ENCODE measurements at regions not wholly inside any gene's neighbourhood (a gene's known extent, or its start where the extent isn't known, plus 50 kb on each side); places are given as distances from the start of the nearest gene placed in this dataset.

DNA sequence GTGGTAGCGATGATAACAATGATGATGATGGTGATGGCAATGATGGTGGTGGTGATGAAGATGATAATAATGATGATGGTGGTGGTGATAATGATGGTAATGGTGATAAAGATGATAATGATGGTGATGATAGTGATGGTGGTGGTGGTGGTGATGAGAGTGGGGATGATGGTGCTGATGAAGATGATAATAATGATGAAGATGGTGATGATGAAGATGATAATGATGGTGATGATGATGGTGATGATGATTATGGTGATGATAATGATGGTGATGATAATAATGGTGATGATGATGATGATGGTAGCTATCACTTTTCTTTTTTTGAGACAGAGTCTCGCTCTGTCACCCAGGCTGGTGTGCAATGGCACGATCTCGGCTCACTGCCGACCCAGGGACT, 144.5 kb upstream of the PCBD1 start:
- DNase-seq (ENCODE audit: low spot score) = no peak
- TF ChIP-seq, protein P1, sequence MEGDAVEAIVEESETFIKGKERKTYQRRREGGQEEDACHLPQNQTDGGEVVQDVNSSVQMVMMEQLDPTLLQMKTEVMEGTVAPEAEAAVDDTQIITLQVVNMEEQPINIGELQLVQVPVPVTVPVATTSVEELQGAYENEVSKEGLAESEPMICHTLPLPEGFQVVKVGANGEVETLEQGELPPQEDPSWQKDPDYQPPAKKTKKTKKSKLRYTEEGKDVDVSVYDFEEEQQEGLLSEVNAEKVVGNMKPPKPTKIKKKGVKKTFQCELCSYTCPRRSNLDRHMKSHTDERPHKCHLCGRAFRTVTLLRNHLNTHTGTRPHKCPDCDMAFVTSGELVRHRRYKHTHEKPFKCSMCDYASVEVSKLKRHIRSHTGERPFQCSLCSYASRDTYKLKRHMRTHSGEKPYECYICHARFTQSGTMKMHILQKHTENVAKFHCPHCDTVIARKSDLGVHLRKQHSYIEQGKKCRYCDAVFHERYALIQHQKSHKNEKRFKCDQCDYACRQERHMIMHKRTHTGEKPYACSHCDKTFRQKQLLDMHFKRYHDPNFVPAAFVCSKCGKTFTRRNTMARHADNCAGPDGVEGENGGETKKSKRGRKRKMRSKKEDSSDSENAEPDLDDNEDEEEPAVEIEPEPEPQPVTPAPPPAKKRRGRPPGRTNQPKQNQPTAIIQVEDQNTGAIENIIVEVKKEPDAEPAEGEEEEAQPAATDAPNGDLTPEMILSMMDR (IDR thresholded peaks at IDR 0.05; ENCODE audit: extremely low read depth, insufficient read depth, missing control alignments) = no peak
- in situ Hi-C loops (cut with MboI; ENCODE audit: low pct_unique_long_range_greater_than_20kb, low sequenced_read_pairs, unreplicated experiment) = no loop called here

DNA sequence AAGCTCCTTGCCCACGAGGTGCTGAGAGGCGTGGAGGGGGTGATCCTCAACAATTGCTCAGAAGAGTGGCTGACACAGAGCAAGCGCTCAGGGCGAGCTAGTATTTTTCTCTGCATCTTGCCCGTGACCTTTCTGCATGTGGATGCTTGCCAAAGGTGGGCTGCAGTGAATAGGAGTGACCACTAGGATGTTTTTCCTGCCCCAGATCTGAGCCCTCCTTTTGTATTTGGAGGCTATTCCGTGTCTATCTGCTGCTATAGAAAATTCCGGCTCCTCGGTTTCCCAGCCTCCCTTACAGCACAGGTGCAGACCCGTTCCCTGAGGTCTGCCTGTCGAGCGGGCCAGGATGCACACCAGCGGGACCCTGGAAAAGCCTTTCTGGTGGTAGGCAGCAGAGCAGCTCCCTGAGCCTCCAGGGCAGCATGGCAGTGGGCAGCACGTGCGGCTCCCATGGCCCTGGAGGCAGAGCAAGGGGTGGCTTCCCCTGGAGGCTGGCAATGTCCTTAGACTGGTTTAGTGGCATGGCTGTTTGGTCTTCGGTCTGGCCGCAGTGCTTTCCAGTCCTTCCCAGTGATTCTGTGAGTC, 145.1 kb upstream of the PCBD1 start:
- TF ChIP-seq, protein P1 (IDR thresholded peaks at IDR 0.05; ENCODE audit: extremely low read depth, insufficient read depth, missing control alignments) = no peak
- in situ Hi-C loops (cut with MboI; ENCODE audit: low pct_unique_long_range_greater_than_20kb, low sequenced_read_pairs, unreplicated experiment) = no loop called here
- DNase-seq (ENCODE audit: low spot score) = no peak

DNA sequence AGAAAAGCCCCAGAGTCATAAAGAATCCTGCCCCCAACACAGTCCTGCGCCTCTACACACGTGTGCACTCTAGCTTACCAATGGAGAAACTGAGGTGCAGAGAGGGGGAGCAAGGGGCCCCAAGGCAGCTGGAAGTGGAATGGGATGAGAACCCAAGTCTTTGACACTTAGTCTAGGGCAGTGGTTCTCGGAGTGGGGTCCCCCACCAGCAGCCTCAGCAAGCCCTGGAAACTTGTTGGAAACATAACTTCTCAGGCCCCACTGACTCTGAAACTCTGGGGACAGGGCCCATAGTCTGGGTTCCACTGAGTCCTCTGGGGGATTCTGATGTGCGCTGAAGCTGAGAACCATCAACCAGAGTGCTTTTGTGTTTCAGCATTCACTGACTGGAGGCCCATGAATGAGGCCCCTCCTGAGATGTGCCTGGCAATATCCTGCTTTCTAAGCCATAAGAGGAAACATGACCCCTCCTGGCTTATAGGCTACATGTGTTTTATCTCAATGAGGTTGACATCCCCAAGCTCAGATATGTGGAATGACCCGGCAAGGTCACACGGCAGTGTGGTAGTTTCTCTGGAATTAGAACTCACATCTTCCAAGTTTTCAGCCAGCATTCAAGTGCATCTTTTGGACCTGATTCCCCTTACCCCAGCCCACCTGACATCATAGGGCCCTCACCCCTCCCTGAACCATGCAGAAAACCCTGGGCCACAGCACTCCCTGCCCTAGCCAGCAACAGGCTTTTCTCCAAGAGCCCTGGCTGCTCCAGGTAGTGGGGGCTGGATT, 147.3 kb upstream of the PCBD1 start:
- in situ Hi-C loops (cut with MboI; ENCODE audit: low pct_unique_long_range_greater_than_20kb, low sequenced_read_pairs, unreplicated experiment) = no loop called here
- TF ChIP-seq, protein P1 (IDR thresholded peaks at IDR 0.05; ENCODE audit: extremely low read depth, insufficient read depth, missing control alignments) = no peak
- DNase-seq (ENCODE audit: low spot score) = no peak

DNA sequence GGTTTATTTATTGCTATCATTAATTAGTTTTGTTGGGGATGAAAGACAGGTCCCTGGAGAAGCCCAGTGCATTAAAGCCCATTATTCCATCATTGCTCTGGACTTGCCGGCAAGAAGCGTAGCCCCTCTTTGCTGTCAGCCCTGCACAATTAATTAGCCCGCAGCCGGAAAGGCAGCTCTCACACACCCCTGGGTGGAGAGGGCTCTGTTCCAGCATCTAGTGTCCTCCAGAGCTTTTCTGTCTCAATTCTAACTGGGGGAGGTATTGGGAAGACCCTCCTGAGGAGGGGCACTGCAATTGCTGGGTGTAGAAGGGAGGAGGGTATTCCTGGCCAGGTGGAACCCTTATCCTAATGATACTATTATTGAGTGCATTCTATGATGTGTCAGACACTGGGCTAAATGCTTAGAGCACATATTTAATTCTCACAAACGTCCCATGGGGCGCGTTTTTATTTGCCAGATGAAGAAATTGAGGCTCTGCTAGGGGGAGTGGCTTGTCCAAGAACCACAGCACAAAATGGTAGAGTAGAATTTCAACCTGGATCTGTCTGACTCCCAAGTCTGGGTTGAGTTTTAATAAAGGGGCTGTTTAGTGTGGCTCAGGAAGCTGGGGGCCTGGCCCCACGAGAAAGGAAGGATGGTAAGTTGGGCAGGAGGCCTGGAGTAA, 148.1 kb upstream of the PCBD1 start:
- in situ Hi-C loops (cut with MboI; ENCODE audit: low pct_unique_long_range_greater_than_20kb, low sequenced_read_pairs, unreplicated experiment) = no loop called here

DNA sequence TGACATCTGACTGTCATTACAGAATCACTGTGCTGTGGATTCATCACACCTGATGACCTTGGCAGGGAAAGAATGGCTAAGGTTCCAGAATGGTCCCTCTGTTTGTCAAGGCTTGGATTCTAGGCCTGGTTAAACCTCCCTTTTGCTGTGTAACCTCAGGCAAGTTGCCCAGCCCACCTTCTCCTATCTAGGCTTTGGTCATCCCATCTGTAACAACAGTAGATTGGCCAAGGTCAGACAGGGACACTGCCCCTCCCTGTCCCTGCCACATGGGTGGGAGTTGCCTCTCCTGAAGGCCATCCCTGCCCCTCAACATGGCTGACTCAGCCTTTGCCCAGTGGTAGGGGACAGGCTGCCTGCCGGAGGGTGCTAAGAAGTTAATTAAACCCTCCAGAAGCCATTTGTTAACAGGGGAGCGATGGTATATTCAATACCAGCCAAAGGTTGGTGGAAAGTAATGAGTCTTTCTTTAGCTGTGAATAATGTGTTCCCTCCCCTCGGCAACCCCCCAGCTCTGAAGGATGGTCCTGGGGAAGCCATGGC, 149.8 kb upstream of the PCBD1 start:
- TF ChIP-seq, protein P1 (IDR thresholded peaks at IDR 0.05; ENCODE audit: extremely low read depth, insufficient read depth, missing control alignments) = no peak
- no peak for DNase-seq (ENCODE audit: low spot score)
- in situ Hi-C loops (cut with MboI; ENCODE audit: low pct_unique_long_range_greater_than_20kb, low sequenced_read_pairs, unreplicated experiment) = no loop called here

More for the DNA sequence above, 148.1 kb upstream of the PCBD1 start:
- DNase-seq (ENCODE audit: low spot score) = no peak
- TF ChIP-seq, protein P1 (IDR thresholded peaks at IDR 0.05; ENCODE audit: extremely low read depth, insufficient read depth, missing control alignments) = no peak

DNA sequence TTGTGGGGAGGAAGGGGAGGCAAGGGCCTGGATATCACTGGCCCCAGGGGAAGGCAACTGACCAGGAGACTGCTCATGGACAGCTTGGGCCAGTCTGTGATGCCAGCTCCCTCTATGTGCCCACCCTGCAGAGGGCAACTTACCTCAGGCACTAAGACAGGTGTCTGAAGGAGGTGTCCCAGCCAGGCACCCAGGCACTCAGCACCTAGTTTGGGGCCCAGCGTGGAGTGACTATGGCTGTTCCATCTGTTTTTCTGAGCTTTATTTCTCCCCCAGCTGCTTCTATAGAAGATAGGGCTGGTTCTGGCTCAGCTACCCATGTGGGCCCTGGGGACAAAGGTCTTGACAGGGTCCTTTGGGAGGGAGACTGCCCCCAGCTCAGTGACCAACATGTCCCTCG, 150.6 kb upstream of the PCBD1 start:
- in situ Hi-C loops (cut with MboI; ENCODE audit: low pct_unique_long_range_greater_than_20kb, low sequenced_read_pairs, unreplicated experiment) = no loop called here
- no peak for DNase-seq (ENCODE audit: low spot score)
- TF ChIP-seq, protein P1 (IDR thresholded peaks at IDR 0.05; ENCODE audit: extremely low read depth, insufficient read depth, missing control alignments) = no peak
